UCSD-AML1 (cell line): ENCODE measurements at regions not wholly inside any gene's neighbourhood (a gene's known extent, or its start where the extent isn't known, plus 50 kb on each side); places are given as distances from the start of the nearest gene placed in this dataset.
"Not testable (repeated sequence)": the region's sequence is repeated elsewhere in the genome, so short reads cannot be mapped to it uniquely, and the experiment has no call there.

ENCODE experiments used
- DNase-seq: peaks from one replicate; lab custom pipeline; 2025; ENCODE audit not compliant: unreplicated experiment; lab: John Stamatoyannopoulos, UW

DNA sequence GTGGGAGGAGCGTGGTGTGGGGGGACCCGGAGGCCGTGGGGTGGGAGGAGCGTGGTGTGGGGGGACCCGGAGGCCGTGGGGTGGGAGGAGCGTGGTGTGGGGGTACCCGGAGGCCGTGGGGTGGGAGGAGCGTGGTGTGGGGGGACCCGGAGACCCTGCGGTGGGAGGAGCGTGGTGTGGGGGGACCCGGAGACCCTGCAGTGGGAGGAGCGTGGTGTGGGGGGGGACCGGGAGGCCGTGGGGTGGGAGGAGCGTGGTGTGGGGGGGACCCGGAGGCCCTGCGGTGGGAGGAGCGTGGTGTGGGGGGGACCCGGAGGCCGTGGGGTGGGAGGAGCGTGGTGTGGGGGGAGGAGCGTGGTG lies 203.5 kb downstream of the DLL1 start:
- DNase-seq, result not testable (repeated sequence)

DNA sequence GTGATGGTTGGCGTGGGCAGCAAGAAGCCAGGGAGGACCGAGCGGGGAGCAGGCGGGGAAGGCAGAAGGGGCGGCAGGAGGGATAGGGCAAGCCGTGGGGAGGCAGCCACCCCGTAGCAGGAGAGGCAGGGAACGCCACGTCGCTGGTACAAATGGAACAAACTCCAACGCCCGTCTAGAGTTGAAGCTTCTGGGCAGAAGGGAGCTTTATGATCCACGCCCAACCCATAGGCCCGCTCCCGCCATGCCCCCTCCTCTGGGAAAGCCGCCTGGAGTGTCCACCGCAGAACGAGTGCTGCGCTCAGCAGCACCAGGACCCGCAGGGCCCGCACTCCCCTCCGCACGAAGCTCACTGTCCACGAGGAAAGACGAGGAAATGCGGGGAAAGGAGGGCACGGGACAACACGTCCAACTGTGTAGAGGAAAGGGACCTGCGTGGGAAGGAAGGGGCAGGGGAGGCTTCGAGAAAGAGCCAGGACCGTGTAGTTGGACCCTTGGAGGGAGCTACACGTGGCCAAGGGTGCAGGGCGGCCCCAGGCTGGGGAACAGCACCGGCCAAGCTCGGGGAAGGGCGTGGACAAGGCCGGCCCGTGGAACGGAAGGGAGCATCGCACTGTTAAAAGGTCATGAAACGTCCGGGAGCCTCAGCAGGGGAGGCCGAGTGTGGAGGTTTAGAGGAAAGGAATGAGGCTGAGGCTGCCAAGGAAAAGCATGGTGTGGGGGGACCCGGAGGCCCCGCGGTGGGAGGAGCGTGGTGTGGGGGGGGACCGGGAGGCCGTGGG lies 204.0 kb downstream of the DLL1 start:
- DNase-seq, result no peak

DNA sequence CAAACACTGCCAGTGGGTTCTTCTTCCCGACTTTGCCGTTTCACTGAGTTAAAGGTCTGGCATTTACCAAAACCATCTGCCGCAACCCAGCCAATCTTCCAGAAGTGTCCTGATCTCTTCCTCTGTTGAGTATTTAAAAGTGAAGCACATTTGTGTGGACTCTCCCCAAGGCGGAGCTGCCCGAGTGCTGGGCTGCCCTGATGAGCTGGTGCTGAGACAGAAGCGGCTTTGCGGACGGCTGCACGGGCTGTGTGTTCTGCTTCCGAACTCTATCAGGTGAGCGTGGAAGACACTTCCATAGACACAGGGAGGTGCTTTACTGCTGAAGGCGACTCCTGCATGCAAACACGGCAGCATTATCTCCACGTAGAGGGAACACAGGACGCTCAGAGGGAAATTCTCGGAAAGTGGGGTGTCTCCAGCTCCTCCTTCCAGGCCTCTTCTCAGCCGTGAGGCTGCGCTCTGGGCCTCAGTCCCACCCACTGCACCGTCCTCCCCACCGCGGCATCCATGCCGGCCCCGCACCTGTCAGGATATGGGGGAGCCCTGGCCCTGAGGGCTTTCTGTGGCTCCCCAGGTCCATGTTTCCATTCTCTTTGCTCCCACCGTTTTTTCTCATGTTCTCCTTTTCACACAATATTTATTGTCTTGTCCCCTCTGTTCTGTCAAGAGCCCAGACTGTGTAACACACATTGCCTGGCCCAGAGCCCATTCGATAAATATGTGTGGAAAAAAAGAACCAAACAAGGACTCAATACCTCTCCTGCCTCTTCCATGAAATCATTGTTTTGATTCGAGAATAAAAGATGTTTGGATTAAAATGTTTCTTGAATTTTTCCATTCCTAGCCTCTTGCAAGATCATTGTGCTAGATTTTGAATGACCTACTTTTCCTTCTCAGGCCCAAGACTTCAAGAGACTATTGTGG lies 205.1 kb downstream of the DLL1 start:
- DNase-seq, result no peak

DNA sequence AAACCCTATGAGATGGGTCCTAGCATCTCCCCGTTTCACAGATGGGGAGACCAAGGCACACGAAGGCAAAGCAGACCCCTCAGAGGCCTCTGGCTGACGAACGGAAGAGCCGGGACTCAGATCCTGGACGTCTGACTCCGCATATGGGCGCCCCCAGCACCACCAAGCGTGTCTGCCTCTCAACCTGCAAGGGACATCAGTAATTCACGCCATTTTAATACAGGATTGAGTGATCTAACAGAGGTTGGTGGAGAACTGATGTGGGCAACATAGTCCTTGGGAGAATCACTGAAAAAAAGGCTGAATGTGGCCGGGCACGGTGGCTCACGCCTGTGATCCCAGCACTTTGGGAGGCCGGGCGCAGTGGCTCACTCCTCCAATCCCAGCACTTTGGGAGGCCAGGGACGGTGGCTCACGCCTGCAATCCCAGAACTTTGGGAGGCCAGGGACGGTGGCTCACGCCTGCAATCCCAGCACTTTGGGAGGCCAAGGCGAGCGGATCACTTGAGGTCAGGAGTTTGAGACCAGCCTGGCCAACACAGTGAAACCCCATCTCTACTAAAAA lies 206.6 kb downstream of the DLL1 start:
- DNase-seq, result no peak

DNA sequence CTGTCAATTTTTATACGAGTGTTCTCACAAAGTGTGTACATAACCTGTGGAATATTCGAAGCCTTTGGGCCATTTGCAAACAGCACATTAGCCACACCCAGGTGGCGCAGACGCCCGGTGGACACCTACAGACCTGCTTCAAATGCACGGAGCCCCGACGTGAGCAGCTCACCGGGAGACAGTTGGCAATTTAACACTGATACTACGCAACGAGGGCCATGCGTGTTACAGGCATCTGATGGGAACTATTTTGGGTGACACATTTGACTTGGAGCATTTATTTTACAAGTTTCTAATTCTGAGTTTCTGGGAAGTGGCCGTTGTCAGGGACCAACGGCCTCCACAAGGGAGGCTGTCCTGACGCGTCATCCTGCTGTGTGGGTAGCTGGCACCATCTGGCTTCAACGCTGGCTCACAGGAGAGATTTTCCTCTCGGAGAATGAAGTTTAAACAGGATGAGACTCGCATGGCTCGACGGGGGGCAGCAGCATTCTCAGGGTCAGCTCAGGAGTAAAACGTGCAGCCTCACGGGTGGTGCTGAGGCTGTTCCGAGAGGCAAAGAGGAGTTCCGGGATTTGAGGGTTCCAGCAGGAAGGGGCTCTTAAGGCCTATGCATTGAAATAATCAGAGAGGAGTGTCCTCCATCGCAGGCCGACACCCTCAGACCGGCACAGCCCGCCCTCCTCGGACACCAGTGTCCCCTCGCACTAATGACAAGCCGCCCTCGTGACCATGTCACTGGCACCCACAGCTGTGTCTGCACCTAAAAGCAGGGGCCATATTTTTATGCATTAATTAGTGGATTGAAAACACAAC lies 207.4 kb downstream of the DLL1 start:
- no peak for DNase-seq

DNA sequence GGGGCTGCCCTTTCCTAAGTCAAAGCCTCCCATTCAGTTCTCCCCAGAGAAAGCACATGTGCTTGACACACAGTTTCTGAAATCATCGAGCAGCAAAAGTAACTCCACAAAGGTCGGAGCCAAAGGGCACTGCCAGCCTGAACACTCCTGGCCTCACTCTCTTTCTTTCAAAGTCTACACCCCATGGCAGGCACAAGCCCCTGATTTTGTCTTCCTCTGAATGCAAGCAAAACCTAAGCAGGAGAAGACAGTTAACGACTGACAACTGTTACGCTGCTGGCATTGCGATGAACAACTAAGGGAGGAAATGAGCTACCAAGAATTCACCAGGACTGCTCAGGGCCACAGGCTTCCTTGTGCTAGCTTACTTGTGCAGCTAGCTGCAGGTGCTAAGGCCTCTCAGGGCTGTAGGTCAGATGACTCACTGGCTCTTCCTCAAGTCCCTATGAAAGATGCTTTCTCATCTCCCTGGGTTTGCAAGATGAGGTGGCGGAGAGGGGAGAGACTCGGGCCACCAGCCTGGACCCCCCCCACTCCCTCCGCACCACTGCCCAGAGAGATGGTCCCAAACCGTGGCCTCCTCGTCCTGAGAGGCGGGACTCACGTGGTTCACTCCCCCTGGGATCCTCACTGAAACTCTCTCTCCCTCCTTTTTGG lies 208.2 kb downstream of the DLL1 start:
- no peak for DNase-seq

DNA sequence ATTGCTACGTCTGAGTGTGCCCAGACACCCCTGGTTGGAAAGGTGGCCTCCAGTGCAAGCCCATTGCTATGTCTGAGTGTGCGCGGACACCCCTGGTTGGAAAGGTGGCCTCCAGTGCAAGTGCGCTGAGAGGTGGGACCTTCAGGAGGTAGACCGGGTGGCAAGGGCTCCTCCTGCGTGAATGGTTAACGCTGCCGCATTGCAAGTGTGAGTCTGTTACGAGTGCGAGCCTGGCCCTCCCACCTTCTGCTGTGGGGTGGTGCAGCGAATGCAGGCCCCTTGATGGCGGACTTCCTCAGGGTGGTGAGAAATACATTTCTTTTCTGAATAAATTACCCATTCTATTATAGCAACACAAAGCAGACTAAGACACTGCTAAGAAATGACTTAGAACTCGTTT lies 208.8 kb downstream of the DLL1 start:
- DNase-seq, result no peak

DNA sequence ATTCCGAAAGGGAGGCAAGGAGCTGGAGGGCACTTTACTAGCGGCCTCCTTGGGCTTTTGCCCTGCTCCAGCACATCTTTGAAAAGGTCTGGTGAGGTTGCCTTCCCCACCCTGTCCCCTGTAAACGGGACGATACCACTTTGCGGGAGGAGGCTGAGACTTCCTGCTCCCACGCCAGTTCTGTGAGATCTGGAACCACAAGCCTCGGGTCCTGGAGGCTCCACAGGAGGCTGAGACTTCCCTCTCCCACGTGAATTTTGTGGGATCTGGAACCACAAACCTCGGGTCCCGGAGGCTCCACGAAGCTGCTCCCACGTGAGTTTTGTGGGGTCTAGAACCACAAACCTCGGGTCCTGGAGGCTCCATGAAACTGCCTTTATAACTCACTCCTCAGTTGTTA lies 209.3 kb downstream of the DLL1 start:
- no peak for DNase-seq

DNA sequence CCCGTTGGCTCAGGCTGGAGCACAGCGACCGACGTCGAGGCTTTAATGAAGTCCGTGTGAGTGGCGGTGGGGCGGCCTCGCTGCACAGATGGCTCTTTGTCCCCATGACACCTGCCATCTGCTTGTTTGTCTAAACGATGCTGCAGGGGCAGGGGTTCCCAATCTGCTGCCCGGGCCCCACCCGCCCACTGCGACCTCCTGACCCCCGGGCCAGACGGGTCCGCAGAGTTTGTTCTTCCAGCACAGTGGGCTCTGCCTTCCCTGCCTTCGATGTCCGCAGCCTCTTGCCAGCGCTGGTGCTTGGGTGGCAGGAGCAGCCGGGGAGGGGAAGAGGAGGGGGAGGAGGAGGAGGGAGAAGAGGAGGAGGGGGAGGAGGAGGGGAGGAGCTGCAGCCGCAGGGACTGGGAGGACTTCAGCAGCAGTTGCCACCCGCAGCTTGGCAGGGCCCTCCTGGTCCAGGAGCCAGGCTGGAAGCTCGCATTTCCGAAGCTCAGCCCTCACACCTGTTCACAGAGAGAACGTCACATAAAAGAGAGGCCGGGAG lies 210.0 kb downstream of the DLL1 start:
- no peak for DNase-seq

DNA sequence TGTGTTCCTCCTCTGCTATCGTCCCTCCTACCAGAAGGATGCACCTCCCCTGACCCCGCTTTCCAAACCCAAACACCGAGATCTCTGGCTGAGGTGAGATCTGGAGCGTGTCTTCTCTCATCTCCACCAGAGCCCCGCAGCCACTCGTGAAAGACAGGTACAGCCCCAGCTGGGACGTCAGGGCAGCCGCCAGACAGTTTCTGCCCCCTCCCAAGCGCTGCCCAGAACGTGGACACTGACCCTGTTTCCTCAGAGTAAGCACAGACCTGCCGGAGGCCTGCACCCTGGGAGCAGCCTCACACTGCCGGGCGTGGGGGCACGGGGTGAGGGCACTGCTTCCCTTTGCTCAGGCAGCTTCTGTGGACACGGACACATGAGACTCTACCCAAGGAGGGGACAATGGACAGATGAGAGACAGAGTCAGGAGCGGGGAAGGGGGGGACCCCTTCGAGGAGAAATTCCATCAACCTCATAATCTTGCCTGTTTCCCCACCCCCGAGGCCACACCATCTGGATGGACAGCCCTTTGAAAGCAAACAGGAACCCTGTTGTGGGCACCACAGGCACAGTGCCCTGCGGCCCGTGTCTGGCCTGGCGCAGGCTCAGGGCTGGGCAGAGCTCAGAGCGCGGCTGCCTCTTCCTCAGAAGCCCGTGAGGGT lies 210.6 kb downstream of the DLL1 start:
- no peak for DNase-seq

DNA sequence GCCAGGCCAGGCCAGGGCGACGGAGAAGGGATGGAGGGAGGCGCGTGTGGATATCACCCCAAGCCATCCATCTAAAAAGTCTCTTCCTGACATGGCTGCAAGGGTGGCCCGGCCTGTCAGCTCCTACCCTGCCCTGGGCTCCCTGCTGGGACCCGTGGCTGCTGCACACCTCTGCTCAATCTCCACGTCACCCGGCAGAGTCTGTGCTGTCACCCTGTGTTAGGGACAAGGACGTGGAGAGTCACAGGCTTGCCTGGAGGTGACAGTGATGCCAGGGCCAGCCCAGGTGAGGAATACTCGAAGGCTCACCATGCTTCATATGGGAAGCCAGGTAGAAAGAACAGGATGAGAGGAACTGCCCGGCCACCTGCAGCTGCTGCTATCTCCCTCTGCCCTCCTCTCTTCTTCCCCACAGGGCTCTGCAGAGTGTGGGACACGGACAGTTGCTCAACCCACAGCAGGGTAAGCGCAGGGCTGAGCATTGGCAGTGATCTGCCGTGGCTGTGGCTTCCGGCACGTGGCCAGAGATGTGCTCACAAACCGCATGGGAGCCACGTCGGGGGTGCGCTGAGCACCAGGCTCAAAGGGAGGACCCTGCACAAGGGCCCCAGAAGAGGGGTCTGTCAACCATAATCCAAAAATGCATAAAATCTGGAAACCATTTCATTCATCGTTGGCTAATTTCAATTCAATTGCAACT lies 214.3 kb downstream of the DLL1 start:
- DNase-seq, result no peak

DNA sequence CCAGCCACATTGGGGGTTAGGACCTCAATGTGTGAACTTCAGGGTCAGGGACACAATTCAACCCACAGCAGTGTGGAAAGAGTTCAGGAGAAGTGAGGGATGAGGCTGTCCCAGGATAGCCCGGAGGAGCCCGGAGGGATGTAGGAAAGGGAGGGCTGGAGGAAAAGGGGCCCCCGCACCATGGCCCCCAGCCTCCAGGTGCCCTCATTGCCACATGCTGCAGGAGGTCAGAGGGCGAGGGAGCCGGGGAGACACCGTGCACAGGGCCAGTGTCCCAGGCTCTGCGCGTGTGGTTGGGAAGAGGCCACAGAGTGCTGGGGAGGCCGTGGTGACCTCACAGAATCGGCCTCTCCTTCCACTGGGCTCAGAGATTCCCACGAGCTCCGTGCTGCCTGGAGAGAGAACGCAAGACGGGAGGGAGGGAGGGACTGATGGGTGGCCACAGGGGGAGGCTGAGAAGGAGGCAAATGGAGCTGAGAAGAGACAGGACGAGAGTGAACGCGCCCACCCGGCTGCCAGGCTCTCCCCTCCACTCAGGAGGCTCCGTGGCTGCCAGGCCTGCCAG lies 215.1 kb downstream of the DLL1 start:
- DNase-seq, result no peak

DNA sequence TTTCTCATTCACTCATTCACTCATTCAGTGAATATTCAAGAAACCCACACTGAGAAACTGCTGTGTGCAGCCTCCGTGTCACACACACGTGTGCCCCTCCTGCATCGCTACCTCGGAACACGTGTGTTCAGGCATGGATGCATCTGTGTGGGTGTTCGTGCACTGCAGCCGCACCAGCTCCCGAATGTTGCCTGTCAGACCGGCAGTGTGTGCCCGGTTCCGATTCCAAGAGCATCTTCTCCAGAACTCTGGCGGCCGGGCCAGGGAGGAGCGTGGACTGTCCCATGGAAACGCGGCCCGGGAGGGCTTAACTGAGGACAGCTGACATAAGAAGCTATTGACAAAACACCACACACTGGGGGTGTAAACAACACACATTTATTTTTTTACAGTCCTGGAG lies 216.0 kb downstream of the DLL1 start:
- no peak for DNase-seq

DNA sequence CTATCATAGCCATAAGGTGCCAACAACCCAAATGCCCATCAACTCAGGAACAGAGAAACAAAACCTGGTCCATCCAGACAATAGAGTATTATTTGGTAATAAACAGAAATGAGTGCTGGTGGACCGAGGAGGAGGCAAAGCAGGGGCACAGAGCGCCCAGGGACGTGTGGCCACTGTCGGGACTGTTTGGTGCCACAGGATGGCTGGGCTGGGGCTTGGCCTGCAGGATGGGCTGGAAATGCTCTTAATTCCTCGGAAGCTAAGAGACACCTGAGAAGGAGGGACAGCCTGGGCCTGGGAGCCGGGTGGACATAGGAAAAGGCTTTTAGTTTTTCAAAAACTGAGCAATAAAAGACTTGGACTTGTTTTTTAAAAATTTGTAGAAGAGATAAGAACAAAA lies 216.4 kb downstream of the DLL1 start:
- DNase-seq, result no peak

DNA sequence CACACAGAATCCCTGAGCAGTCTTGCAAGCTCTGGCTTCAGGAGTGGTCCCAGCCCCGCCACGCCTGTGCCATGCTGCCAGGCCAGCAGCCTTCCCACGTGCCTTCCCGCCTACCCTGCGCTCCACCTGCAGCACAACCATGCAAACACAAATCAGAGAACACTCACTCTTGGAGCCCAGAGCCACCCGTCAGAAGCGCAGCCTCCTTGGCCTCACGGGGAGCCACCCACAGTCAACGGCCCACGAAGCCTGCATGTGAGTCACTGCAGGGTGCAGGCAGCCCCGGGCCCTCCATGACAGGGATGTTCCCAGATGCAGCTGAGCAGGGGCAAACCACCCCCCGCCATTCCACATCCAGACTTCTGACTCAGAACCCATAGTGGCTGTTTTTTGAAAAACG lies 217.0 kb downstream of the DLL1 start:
- no peak for DNase-seq

DNA sequence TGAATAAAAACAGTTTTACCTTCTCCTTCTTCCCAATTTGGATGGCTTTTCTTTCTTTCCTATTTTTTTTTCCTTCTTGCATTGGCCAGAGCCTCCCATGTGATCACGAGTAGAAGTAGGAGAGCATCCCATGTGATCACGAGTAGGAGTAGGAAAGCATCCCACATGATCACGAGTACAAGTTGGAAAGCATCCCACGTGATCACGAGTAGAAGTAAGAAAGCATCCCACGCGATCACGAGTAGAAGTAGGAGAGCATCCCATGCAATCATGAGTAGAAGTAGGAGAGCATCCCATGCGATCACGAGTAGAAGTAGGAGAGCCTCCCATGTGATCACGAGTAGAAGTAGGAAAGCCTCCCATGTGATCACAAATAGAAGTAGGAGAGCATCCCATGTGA lies 218.6 kb downstream of the DLL1 start:
- DNase-seq, result no peak

DNA sequence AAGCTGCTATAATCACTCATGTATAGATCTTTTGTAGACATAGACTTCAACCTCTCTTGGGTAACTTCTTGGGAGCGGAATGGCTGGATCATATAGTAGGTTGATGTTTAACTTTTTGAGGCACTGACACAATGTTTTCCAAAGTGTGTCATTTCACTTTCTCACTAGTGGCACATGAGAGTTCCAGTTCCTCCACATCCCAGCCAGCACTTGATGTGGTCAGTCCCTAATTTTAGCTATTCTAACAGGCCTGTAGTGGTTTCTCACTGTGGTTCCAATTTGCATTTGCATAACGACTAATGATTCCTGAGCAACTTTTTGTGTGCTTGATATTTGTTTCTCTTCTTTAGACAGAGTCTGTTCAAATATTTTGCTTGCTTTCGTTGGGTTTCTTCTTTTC lies 221.3 kb downstream of the DLL1 start:
- no peak for DNase-seq

DNA sequence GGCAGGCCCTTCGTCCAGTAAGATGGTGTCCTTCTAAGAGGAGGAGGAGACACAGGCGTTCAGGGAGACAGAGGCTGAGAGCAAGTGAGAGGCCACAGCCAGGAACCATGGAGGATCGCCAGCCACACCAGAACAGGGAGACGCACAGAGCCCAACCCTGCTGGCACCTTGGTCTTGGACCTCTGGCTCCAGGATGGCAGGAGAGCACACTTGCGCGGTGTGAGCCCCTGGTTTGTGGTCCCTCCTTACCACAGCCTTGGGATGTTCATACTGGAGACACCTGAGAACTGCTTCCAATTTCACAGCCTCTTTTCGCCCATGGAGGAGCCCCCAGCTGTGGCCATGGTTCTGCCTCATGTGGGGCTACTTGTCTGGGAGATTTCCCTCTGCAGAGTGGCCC lies 222.4 kb downstream of the DLL1 start:
- no peak for DNase-seq

DNA sequence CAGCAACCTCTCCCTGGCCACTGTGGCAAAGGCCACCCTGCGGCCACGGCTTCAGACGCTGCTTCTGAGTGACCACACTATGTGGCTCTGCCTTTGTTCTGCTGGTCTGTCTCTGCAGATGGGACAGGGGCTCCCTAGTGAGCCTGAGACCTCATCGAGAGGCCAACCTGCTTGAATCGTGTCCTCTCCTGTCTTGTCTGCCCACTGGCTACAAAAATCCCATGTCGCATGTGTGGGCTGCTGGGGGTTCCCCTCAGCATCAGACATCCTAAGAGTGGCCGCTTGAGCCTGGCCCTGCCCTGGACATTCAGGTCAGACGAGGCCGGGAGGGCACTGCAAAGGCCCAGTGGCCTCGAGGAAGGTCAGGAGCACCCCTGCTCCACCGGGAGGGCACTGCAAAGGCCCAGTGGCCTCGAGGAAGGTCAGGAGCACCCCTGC lies 222.9 kb downstream of the DLL1 start:
- DNase-seq, result no peak
